Naive thymus-derived CD4-positive, alpha-beta T cell (primary cell): ENCODE measurements at regions not wholly inside any gene's neighbourhood (a gene's known extent, or its start where the extent isn't known, plus 50 kb on each side); places are given as distances from the start of the nearest gene placed in this dataset.

Experiments
- ATAC-seq: fragments of 150-1000 bp; cut with Tn5 transposase; 2 replicates; pipeline ENCODE4 v1.10.0; 2021; ENCODE audit warnings: mild to moderate bottlenecking, moderate library complexity
- CTCF ChIA-PET: fragments of 350-600 bp; sonication (Branson Sonifier 250); formaldehyde crosslinking; loops from one replicate; lab custom pipeline; 2021; ENCODE audit warnings: antibody characterized with exemption; lab: Charles Lee
- POLR2A ChIA-PET: fragments of 350-600 bp; sonication (Branson Sonifier 250); formaldehyde crosslinking; loops from one replicate; lab custom pipeline; 2021; ENCODE audit warnings: antibody characterized with exemption, inconsistent platforms; lab: Charles Lee
- DNase-seq, 9 donors: peaks; one replicate each; pipeline versions ENCODE4 v3.0.0 to v3.0.0-alpha.2; 2020 to 2022; ENCODE audit warnings: mixed read lengths in 1 of 9
- H3K27ac ChIP-seq: one replicate; pipeline ENCODE4 v1.7.0; 2013; ENCODE audit warnings: mild to moderate bottlenecking, low read depth, low read length, moderate library complexity
- H3K27me3 ChIP-seq, 2 donors: one replicate each; pipeline ENCODE4 v1.7.0; 2013; ENCODE audit warnings: low read length in 2 of 2, mild to moderate bottlenecking in 2 of 2, moderate library complexity in 2 of 2; ENCODE audit not compliant: control insufficient read depth in 2 of 2, insufficient read depth in 2 of 2
- H3K36me3 ChIP-seq, 3 experiments: 1 replicate in 2 of 3; 2 replicates in 1 of 3; pipeline ENCODE4 v1.7.0; 2013; ENCODE audit warnings: low read length in 3 of 3, mild to moderate bottlenecking in 3 of 3, moderate library complexity in 1 of 3; ENCODE audit not compliant: insufficient read depth in 3 of 3, control insufficient read depth in 2 of 3
- H3K4me1 ChIP-seq, 2 donors: one replicate each; pipeline ENCODE4 v1.7.0; 2013; ENCODE audit warnings: low read length in 2 of 2, mild to moderate bottlenecking in 2 of 2, moderate library complexity in 1 of 2; ENCODE audit not compliant: control insufficient read depth in 2 of 2, insufficient read depth in 2 of 2
- H3K4me3 ChIP-seq: 2 replicates; pipeline ENCODE4 v1.7.0; 2013; ENCODE audit warnings: mild to moderate bottlenecking, low read length
- H3K9me3 ChIP-seq, 3 experiments: 1 replicate in 2 of 3; 2 replicates in 1 of 3; pipeline ENCODE4 v1.7.0; 2013; ENCODE audit warnings: low read length in 3 of 3; ENCODE audit not compliant: control insufficient read depth in 2 of 3
- H3K27ac Mint-ChIP-seq, 9 donors: one replicate each; pipeline ENCODE4 v1.8.0; 2020 to 2022; ENCODE audit warnings: mixed read lengths in 9 of 9, mild to moderate bottlenecking in 8 of 9, moderate library complexity in 5 of 9, inconsistent platforms in 2 of 9
- H3K27me3 Mint-ChIP-seq, 5 donors: one replicate each; pipeline ENCODE4 v1.8.0; 2021 to 2022; ENCODE audit warnings: mixed read lengths in 5 of 5, mild to moderate bottlenecking in 1 of 5
- H3K36me3 Mint-ChIP-seq, 5 donors: one replicate each; pipeline ENCODE4 v1.8.0; 2020 to 2022; ENCODE audit warnings: mixed read lengths in 5 of 5, mild to moderate bottlenecking in 3 of 5, inconsistent platforms in 1 of 5
- H3K4me1 Mint-ChIP-seq, 7 donors: one replicate each; pipeline ENCODE4 v1.8.0; 2020 to 2022; ENCODE audit warnings: mixed read lengths in 7 of 7, mild to moderate bottlenecking in 3 of 7, inconsistent platforms in 1 of 7
- H3K4me3 Mint-ChIP-seq, 10 donors: one replicate each; pipeline ENCODE4 v1.8.0; 2020 to 2022; ENCODE audit warnings: mild to moderate bottlenecking in 10 of 10, mixed read lengths in 10 of 10, moderate library complexity in 6 of 10, inconsistent platforms in 2 of 10
- H3K9me3 Mint-ChIP-seq, 11 donors: one replicate each; pipeline ENCODE4 v1.8.0; 2020 to 2022; ENCODE audit warnings: mixed read lengths in 11 of 11, mild to moderate bottlenecking in 4 of 11, inconsistent platforms in 1 of 11, moderate library complexity in 1 of 11
- intact Hi-C, 2 donors: fragments of 100-400 bp; cut with micrococcal nuclease; formaldehyde crosslinking; loops; one replicate each; pipeline ENCODE4 v1.15.1; 2023

DNA sequence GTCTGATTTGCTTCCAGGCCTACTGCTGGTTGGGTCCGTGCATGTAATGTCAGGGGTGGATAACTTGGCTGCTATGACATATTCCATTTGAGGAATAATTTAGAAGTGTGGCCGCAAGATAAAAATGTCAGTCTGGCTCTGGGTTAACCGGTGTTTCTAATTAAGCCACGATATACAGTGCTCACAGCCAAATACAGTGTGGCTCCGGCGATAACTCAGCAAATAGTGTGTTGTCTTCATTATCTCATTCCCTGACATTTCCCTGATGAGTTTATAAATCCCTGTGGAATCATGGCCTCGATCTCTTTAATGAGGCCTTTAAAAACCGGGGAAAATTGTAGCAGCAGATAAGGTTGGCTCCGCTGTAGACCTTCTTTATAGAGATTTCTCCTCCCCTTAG lies 1125.0 kb downstream of the TYW1 start:
- no peak for DNase-seq
- Mint-ChIP-seq H3K36me3 (peaks cover 0 to 8% (median 2%) of the 10 kb centered on the region in 5 donors), H3K4me3 (no peak overlapping the region), H3K9me3 (peaks cover 12 to 59% (median 28%) of the 10 kb centered on the region in 11 donors), H3K4me1 (no peaks in the 10 kb centered on the region), H3K27ac (no peak overlapping the region), H3K27me3 (no peaks in the 10 kb centered on the region)
- H3K9me3 ChIP-seq: peaks cover 0 to 18% (median 0%) of the 10 kb centered on the region in 3 experiments
- POLR2A ChIA-PET: no interaction called here
- H3K4me3 ChIP-seq: no peak overlapping the region
- intact Hi-C loops: no loop called here
- no peak overlapping the region for H3K27ac ChIP-seq
- CTCF ChIA-PET: no interaction called here
- no peak for ATAC-seq
- no peaks in the 10 kb centered on the region for H3K27me3 ChIP-seq
- no peaks in the 10 kb centered on the region for H3K36me3 ChIP-seq
- no peaks in the 10 kb centered on the region for H3K4me1 ChIP-seq

DNA sequence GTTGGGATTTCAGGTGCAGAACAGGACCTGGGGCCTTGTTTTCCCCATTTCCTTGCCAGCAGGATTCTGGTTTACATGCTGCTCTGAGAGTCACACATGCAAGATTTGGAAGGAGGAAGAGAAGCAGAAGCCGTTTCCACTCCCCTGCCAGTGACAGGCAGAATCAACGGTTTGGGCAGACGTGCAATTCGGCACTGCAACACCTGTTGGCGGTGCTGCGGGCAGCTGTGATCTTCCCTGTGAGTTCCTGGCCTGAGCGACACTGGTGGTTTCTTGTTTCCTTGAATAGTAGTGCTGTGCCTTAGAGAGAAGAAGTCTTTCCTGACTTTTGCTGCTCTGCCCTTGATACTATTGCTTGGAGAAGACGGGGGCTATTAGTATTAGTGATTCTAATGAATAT lies 1126.2 kb downstream of the TYW1 start:
- DNase-seq: no peak
- POLR2A ChIA-PET: no interaction called here
- H3K36me3 Mint-ChIP-seq: peaks cover 0 to 12% (median 2%) of the 10 kb centered on the region in 5 donors

DNA sequence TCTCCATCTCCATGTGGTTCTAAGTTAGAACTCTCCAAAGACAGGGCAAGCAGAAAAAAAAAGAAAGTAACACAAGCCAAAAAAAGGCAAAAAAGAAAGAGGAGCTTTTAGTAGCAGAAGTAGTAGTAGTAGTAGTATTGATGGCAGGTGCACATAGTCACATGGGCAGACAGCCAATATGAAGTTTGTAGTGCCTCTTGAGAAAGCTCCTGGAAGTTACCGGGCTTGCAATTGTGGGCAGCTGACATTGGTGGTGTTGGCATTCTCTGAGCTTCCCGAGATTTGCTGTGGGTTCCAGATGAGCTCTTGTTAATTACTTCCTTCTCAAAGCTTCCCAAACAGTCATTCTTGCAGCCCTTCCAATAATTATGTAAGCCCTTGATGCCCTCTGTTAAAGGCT lies 1128.5 kb downstream of the TYW1 start:
- peaks cover 0 to 4% (median 0%) of the 10 kb centered on the region in 5 donors for H3K36me3 Mint-ChIP-seq
- Histone ChIP-seq H3K4me1 (no peaks in the 10 kb centered on the region), H3K4me3 (no peak overlapping the region), H3K9me3 (no peaks in the 10 kb centered on the region), H3K27me3 (no peaks in the 10 kb centered on the region), H3K36me3 (no peaks in the 10 kb centered on the region), H3K27ac (no peak overlapping the region)
- H3K9me3 Mint-ChIP-seq: peaks cover under 1 to 29% (median 15%) of the 10 kb centered on the region in 11 donors
- ChIA-PET POLR2A (no interaction called here), CTCF (no interaction called here)
- intact Hi-C loops: no loop called here
- no peaks in the 10 kb centered on the region for H3K4me1 Mint-ChIP-seq
- ATAC-seq (no peak), DNase-seq (no peak)
- no peak overlapping the region for H3K4me3 Mint-ChIP-seq
- H3K27me3 Mint-ChIP-seq: no peaks in the 10 kb centered on the region
- H3K27ac Mint-ChIP-seq: no peak overlapping the region

More for the DNA sequence above, 1126.2 kb downstream of the TYW1 start:
- H3K9me3 ChIP-seq: peaks cover 0 to 15% (median 0%) of the 10 kb centered on the region in 3 experiments
- H3K4me1 ChIP-seq: no peaks in the 10 kb centered on the region
- H3K27me3 Mint-ChIP-seq: no peaks in the 10 kb centered on the region
- peaks cover 12 to 48% (median 26%) of the 10 kb centered on the region in 11 donors for H3K9me3 Mint-ChIP-seq
- no peak overlapping the region for H3K27ac Mint-ChIP-seq
- no peak for ATAC-seq
- intact Hi-C loops: no loop called here
- no peak overlapping the region for H3K4me3 Mint-ChIP-seq
- H3K4me1 Mint-ChIP-seq: no peaks in the 10 kb centered on the region
- H3K36me3 ChIP-seq: no peaks in the 10 kb centered on the region
- no peak overlapping the region for H3K4me3 ChIP-seq
- CTCF ChIA-PET: no interaction called here
- no peaks in the 10 kb centered on the region for H3K27me3 ChIP-seq
- H3K27ac ChIP-seq: no peak overlapping the region

GRCh38 chr7:68133045-68133444 lies 1136.4 kb downstream of the TYW1 start:
- Histone ChIP-seq H3K4me1 (no peaks in the 10 kb centered on the region), H3K4me3 (no peak overlapping the region), H3K9me3 (no peaks in the 10 kb centered on the region), H3K27ac (no peak overlapping the region), H3K36me3 (no peaks in the 10 kb centered on the region), H3K27me3 (no peaks in the 10 kb centered on the region)
- H3K36me3 Mint-ChIP-seq: no peaks in the 10 kb centered on the region
- ATAC-seq (no peak), DNase-seq (no peak)
- ChIA-PET CTCF (no interaction called here), POLR2A (no interaction called here)
- H3K27me3 Mint-ChIP-seq: no peaks in the 10 kb centered on the region
- no peak overlapping the region for H3K27ac Mint-ChIP-seq
- H3K4me1 Mint-ChIP-seq: peaks cover 0 to 4% (median 0%) of the 10 kb centered on the region in 7 donors
- intact Hi-C loops: no loop called here
- H3K4me3 Mint-ChIP-seq: no peak overlapping the region
- peaks cover 2 to 26% (median 10%) of the 10 kb centered on the region in 11 donors for H3K9me3 Mint-ChIP-seq

GRCh38 chr7:68143345-68143744 lies 1146.7 kb downstream of the TYW1 start:
- H3K9me3 ChIP-seq: peaks cover 0 to 13% (median 0%) of the 10 kb centered on the region in 3 experiments
- ChIA-PET CTCF (no interaction called here), POLR2A (no interaction called here)
- H3K4me3 Mint-ChIP-seq: no peak overlapping the region
- intact Hi-C loops: no loop called here
- H3K4me3 ChIP-seq: no peak overlapping the region
- no peak overlapping the region for H3K27ac ChIP-seq
- H3K27me3 Mint-ChIP-seq: no peaks in the 10 kb centered on the region
- no peaks in the 10 kb centered on the region for H3K36me3 Mint-ChIP-seq
- peaks cover 12 to 55% (median 23%) of the 10 kb centered on the region in 11 donors for H3K9me3 Mint-ChIP-seq
- H3K27ac Mint-ChIP-seq: no peak overlapping the region
- DNase-seq (no peak), ATAC-seq (no peak)
- no peaks in the 10 kb centered on the region for H3K27me3 ChIP-seq
- no peaks in the 10 kb centered on the region for H3K4me1 Mint-ChIP-seq
- H3K4me1 ChIP-seq: no peaks in the 10 kb centered on the region
- no peaks in the 10 kb centered on the region for H3K36me3 ChIP-seq

DNA sequence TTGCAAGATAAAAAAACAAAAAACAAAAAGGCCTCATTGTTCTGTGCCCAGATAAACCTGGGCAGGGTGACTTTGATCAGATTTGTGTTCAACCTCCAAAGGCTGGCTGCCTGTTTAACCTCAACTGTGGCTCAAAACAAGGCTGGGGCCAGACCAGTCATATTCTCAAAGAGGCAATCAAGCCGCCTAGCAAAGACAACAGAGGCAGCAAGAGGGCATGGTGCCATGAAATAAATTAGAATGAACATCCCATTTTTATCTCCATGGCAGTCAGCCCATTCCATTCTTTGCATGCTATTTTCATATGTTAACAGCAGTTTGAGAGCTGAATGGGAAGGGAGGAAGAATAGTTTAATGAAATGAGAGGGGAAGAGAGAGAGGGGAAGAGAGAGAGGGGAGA lies 1150.3 kb downstream of the TYW1 start:
- H3K4me1 ChIP-seq: no peaks in the 10 kb centered on the region
- ATAC-seq: no peak
- no peak overlapping the region for H3K4me3 ChIP-seq
- H3K27ac Mint-ChIP-seq: no peak overlapping the region
- CTCF ChIA-PET: no interaction called here
- H3K9me3 ChIP-seq: peaks cover 0 to 13% (median 0%) of the 10 kb centered on the region in 3 experiments
- no peaks in the 10 kb centered on the region for H3K36me3 ChIP-seq
- DNase-seq: no peak
- POLR2A ChIA-PET: no interaction called here
- H3K4me3 Mint-ChIP-seq: no peak overlapping the region
- H3K27me3 ChIP-seq: no peaks in the 10 kb centered on the region
- H3K9me3 Mint-ChIP-seq: peaks cover 10 to 51% (median 23%) of the 10 kb centered on the region in 11 donors
- intact Hi-C loops: no loop called here
- H3K27ac ChIP-seq: no peak overlapping the region
- no peaks in the 10 kb centered on the region for H3K27me3 Mint-ChIP-seq
- no peaks in the 10 kb centered on the region for H3K4me1 Mint-ChIP-seq
- H3K36me3 Mint-ChIP-seq: no peaks in the 10 kb centered on the region

DNA sequence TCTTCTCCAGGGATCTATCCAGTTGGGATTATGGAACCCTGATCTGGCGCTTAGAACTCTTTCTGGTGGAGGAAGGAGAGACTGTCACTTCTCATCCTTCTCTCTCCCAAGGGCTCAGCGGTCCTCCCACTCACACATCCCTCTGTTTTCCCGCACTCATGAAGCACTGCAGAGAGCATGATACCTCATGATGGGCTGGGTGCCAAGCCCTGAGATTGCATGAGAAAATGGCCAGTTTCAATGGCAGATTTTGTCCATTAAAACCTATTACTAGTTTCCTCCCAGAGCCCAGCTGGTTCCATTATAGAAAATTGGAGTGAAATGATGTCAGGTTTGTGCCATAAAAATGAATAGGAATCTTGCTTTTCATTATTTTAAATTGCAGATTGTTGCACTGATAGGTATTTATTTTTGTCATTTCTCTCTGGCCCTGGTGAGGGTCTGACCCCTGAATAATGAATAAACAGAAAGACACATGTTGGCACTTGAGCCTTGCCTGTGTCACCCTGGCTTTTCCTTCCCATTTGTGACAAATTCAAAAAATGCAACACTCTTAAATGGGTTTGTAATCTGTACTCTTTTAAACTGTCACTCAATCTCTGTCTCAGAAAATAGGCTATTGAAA lies 1151.1 kb downstream of the TYW1 start:
- peaks cover 0 to 9% (median 0%) of the 10 kb centered on the region in 3 experiments for H3K9me3 ChIP-seq
- Mint-ChIP-seq H3K4me3 (no peak overlapping the region), H3K9me3 (peaks cover 11 to 48% (median 26%) of the 10 kb centered on the region in 11 donors), H3K4me1 (no peaks in the 10 kb centered on the region), H3K36me3 (no peaks in the 10 kb centered on the region), H3K27me3 (no peaks in the 10 kb centered on the region), H3K27ac (no peak overlapping the region)
- no peaks in the 10 kb centered on the region for H3K36me3 ChIP-seq
- H3K27ac ChIP-seq: no peak overlapping the region
- DNase-seq (no peak), ATAC-seq (no peak)
- ChIA-PET CTCF (no interaction called here), POLR2A (no interaction called here)
- no peaks in the 10 kb centered on the region for H3K4me1 ChIP-seq
- H3K4me3 ChIP-seq: no peak overlapping the region
- intact Hi-C loops: no loop called here
- no peaks in the 10 kb centered on the region for H3K27me3 ChIP-seq
